Erythroblast (primary cell): ENCODE measurements at regions not wholly inside any gene's neighbourhood (a gene's known extent, or its start where the extent isn't known, plus 50 kb on each side); places are given as distances from the start of the nearest gene placed in this dataset.

Experiments used
- GATA1 ChIP-seq: IDR thresholded peaks from 2 replicates; pipeline ENCODE4 v1.6.1; 2011; ENCODE audit warnings: low read depth, mild to moderate bottlenecking, control low read depth, low read length, moderate library complexity
- POLR2A ChIP-seq: IDR thresholded peaks from 2 replicates; pipeline ENCODE4 v1.6.1; 2011; ENCODE audit warnings: mild to moderate bottlenecking, low read length

- TF ChIP-seq POLR2A: no peak
- no peak for TF ChIP-seq GATA1
Observed at GRCh38 chr11:28837599-28837998, 729.4 kb downstream of the METTL15 start.
